ENCODE measurements at regions not wholly inside any gene's neighbourhood (a gene's known extent, or its start where the extent isn't known, plus 50 kb on each side); places are given as distances from the start of the nearest gene placed in this dataset.

GRCh38 chr1:80462006-80462405 lies 1338.7 kb upstream of the ADGRL2 start:
- TF ChIP-seq CTCF (IDR thresholded peaks at IDR 0.05) (no peak), POLR2A (IDR thresholded peaks at IDR 0.05) (no peak)

Measured in adrenal gland (tissue), 5 donors.